ENCODE measurements at regions not wholly inside any gene's neighbourhood (a gene's known extent, or its start where the extent isn't known, plus 50 kb on each side); places are given as distances from the start of the nearest gene placed in this dataset.

GRCh38 chr15:29476503-29477080, 207.0 kb upstream of the NSMCE3 start:
- Histone ChIP-seq H3K36me3 (ENCODE audit: control insufficient read depth in 4 of 4, insufficient read depth in 4 of 4, low read length in 4 of 4) (no peaks in the 10 kb centered on the region), H3K4me3 (no peak overlapping the region), H3K27ac (ENCODE audit: low read depth in 1 of 2, low read length in 1 of 2) (no peak overlapping the region), H3K4me1 (ENCODE audit: control insufficient read depth in 5 of 5, insufficient read depth in 5 of 5, low read length in 5 of 5) (peaks cover 0 to 1% (median 0%) of the 10 kb centered on the region in 5 donors), H3K9ac (ENCODE audit: insufficient read depth in 1 of 2, low read length in 2 of 2) (no peak overlapping the region), H3K9me3 (ENCODE audit: control insufficient read depth in 4 of 4, insufficient read depth in 3 of 4, low read length in 3 of 4) (no peaks in the 10 kb centered on the region), H3K27me3 (ENCODE audit: control insufficient read depth in 3 of 3, insufficient read depth in 3 of 3, low read length in 2 of 3) (no peaks in the 10 kb centered on the region)
- DNase-seq (no peak), ATAC-seq (ENCODE audit: insufficient read depth, low FRiP score) (no peak)
- TF ChIP-seq CTCF (IDR thresholded peaks at IDR 0.05; ENCODE audit: control extremely low read depth, extremely low read depth) = no peak
- 88 to 94% methylated on average over 17 of the region's 17 CpGs for WGBS, 2 donors

- Histone ChIP-seq H3K4me3 (no peak overlapping the region), H3K4me1 (ENCODE audit: control insufficient read depth in 5 of 5, insufficient read depth in 5 of 5, low read length in 5 of 5) (peaks cover 0 to 9% (median 0%) of the 10 kb centered on the region in 5 donors), H3K36me3 (ENCODE audit: control insufficient read depth in 4 of 4, insufficient read depth in 4 of 4, low read length in 4 of 4) (no peaks in the 10 kb centered on the region), H3K9ac (ENCODE audit: insufficient read depth in 1 of 2, low read length in 2 of 2) (no peak overlapping the region), H3K9me3 (ENCODE audit: control insufficient read depth in 4 of 4, insufficient read depth in 3 of 4, low read length in 3 of 4) (no peaks in the 10 kb centered on the region), H3K27me3 (ENCODE audit: control insufficient read depth in 3 of 3, insufficient read depth in 3 of 3, low read length in 2 of 3) (no peaks in the 10 kb centered on the region), H3K27ac (ENCODE audit: low read depth in 1 of 2, low read length in 1 of 2) (no peak overlapping the region)
- 93 to 94% methylated on average over 10 of the region's 10 CpGs for WGBS, 2 donors
- ATAC-seq (ENCODE audit: insufficient read depth, low FRiP score) (no peak), DNase-seq (no peak)
- TF ChIP-seq CTCF (IDR thresholded peaks at IDR 0.05; ENCODE audit: control extremely low read depth, extremely low read depth) = no peak
These were observed 205.5 kb upstream of the NSMCE3 start for GRCh38 chr15:29475096-29475495.

- no peaks in the 10 kb centered on the region for H3K9me3 ChIP-seq (ENCODE audit: control insufficient read depth in 4 of 4, insufficient read depth in 3 of 4, low read length in 3 of 4)
- no peak for DNase-seq
- peaks cover 0 to 9% (median 0%) of the 10 kb centered on the region in 5 donors for H3K4me1 ChIP-seq (ENCODE audit: control insufficient read depth in 5 of 5, insufficient read depth in 5 of 5, low read length in 5 of 5)
- 92 to 97% methylated on average over 17 of the region's 17 CpGs for WGBS, 2 donors
- no peaks in the 10 kb centered on the region for H3K27me3 ChIP-seq (ENCODE audit: control insufficient read depth in 3 of 3, insufficient read depth in 3 of 3, low read length in 2 of 3)
- H3K27ac ChIP-seq (ENCODE audit: low read depth in 1 of 2, low read length in 1 of 2) = no peak overlapping the region
- no peak for TF ChIP-seq CTCF (IDR thresholded peaks at IDR 0.05; ENCODE audit: control extremely low read depth, extremely low read depth)
- no peak for ATAC-seq (ENCODE audit: insufficient read depth, low FRiP score)
- no peak overlapping the region for H3K9ac ChIP-seq (ENCODE audit: insufficient read depth in 1 of 2, low read length in 2 of 2)
- H3K4me3 ChIP-seq = no peak overlapping the region
- H3K36me3 ChIP-seq (ENCODE audit: control insufficient read depth in 4 of 4, insufficient read depth in 4 of 4, low read length in 4 of 4) = no peaks in the 10 kb centered on the region
These were observed 204.0 kb upstream of the NSMCE3 start for GRCh38 chr15:29473621-29474105.

Measured in lung (tissue), 11 donors.